Caco-2 (cell line): ENCODE measurements at regions not wholly inside any gene's neighbourhood (a gene's known extent, or its start where the extent isn't known, plus 50 kb on each side); places are given as distances from the start of the nearest gene placed in this dataset.

Experiments used
- BruUV-seq: library from RNA; stranded (reverse); fragments of 400-500 nt; replicated peaks from 2 replicates; lab custom pipeline; 2021; lab: Mats Ljungman, UMichigan
- CTCF ChIA-PET: fragments of 300-600 bp; sonication (Branson Sonifier 250); formaldehyde crosslinking; loops from one replicate; lab custom pipeline; 2022; ENCODE audit warnings: antibody characterized with exemption; lab: Charles Lee
- POLR2A ChIA-PET: fragments of 300-600 bp; sonication (Branson Sonifier 250); formaldehyde crosslinking; loops from one replicate; lab custom pipeline; 2022; ENCODE audit warnings: antibody characterized with exemption; lab: Charles Lee
- DNase-seq, 2 experiments: peaks; one replicate each; pipeline versions ENCODE4 v3.0.0 to v3.0.0-alpha.2; 2020 to 2022
- H3K27me3 ChIP-seq: replicated peaks from 2 replicates; pipeline ENCODE4 v1.6.0; 2011; ENCODE audit warnings: low read length; ENCODE audit not compliant: control insufficient read depth, insufficient read depth
- H3K36me3 ChIP-seq: 2 replicates; pipeline ENCODE4 v1.5.1; 2011; ENCODE audit warnings: low read length; ENCODE audit not compliant: control insufficient read depth, insufficient read depth
- H3K4me1 ChIP-seq: fragments of 250-450 bp; sonication (Bioruptor Pico); 2 replicates; pipeline ENCODE4 v1.5.1; 2020; ENCODE audit warnings: mild to moderate bottlenecking
- H3K4me3 ChIP-seq: 2 replicates; pipeline ENCODE4 v1.5.1; 2011; ENCODE audit warnings: low read depth, mild to moderate bottlenecking, control low read depth, low read length
- H3K9me3 ChIP-seq: fragments of 250-450 bp; sonication (Bioruptor Pico); 2 replicates; pipeline ENCODE4 v1.5.1; 2020; ENCODE audit warnings: mild to moderate bottlenecking, moderate library complexity
- H3K27ac Mint-ChIP-seq: one replicate; pipeline ENCODE4 v1.8.0; 2022; ENCODE audit warnings: mixed read lengths; ENCODE audit not compliant: unreplicated experiment
- H3K27me3 Mint-ChIP-seq: one replicate; pipeline ENCODE4 v1.8.0; 2022; ENCODE audit warnings: mixed read lengths; ENCODE audit not compliant: insufficient read depth, unreplicated experiment
- H3K36me3 Mint-ChIP-seq: one replicate; pipeline ENCODE4 v1.8.0; 2022; ENCODE audit warnings: mild to moderate bottlenecking, mixed read lengths; ENCODE audit not compliant: insufficient read depth, unreplicated experiment
- H3K4me1 Mint-ChIP-seq: one replicate; pipeline ENCODE4 v1.8.0; 2022; ENCODE audit warnings: low read depth, mixed read lengths; ENCODE audit not compliant: unreplicated experiment
- H3K4me3 Mint-ChIP-seq: one replicate; pipeline ENCODE4 v1.8.0; 2022; ENCODE audit warnings: mild to moderate bottlenecking, moderate library complexity, mixed read lengths; ENCODE audit not compliant: unreplicated experiment
- H3K9me3 Mint-ChIP-seq: one replicate; pipeline ENCODE4 v1.8.0; 2022; ENCODE audit warnings: mixed read lengths; ENCODE audit not compliant: unreplicated experiment
- intact Hi-C: fragments of 100-400 bp; cut with micrococcal nuclease; formaldehyde crosslinking; loops from one replicate; pipeline ENCODE4 v1.10.0; 2022; ENCODE audit not compliant: unreplicated experiment
- TF ChIP-seq, protein P1 (sequence below), 2 experiments: fragments of 200-600 bp in 1 of 2; IDR thresholded peaks; 1 replicate in 1 of 2; 2 replicates in 1 of 2; pipeline versions ENCODE4 v1.5.1 to v1.8.0; 2011 to 2022; ENCODE audit warnings: antibody characterized with exemption in 1 of 2, control low read depth in 1 of 2, inconsistent platforms in 1 of 2, low read depth in 1 of 2, low read length in 1 of 2, mild to moderate bottlenecking in 1 of 2, moderate library complexity in 1 of 2; ENCODE audit not compliant: insufficient read depth in 1 of 2, severe bottlenecking in 1 of 2, unreplicated experiment in 1 of 2

DNA sequence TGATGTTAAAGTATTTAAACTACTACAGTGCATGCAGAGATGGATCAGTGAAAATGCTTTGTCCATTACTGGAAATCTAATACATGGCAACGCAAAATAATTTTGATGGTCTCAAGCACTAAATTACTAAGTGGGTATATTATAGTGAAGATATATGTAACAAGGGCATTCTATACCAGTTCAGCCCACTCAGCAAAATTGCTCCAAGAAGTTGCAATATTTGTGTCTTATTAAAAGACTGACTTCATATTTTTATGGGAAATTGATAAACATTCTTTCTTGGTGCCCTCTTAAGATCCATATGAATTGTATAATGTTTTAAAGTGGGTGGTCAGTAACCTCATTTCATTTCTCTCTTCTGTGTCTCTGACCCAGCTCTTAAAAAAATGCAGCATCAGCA lies 343.1 kb upstream of the MEX3C start:
- intact Hi-C loops = no loop called here
- Mint-ChIP-seq H3K27ac (no peak overlapping the region), H3K27me3 (no peaks in the 10 kb centered on the region), H3K4me1 (no peaks in the 10 kb centered on the region), H3K4me3 (no peak overlapping the region), H3K9me3 (no peaks in the 10 kb centered on the region), H3K36me3 (no peaks in the 10 kb centered on the region)
- Histone ChIP-seq H3K9me3 (no peaks in the 10 kb centered on the region), H3K4me3 (no peak overlapping the region), H3K27me3 (no peaks in the 10 kb centered on the region), H3K4me1 (no peaks in the 10 kb centered on the region), H3K36me3 (no peaks in the 10 kb centered on the region)
- DNase-seq = no peak
- no TSS peak for BruUV-seq
- TF ChIP-seq, protein P1, sequence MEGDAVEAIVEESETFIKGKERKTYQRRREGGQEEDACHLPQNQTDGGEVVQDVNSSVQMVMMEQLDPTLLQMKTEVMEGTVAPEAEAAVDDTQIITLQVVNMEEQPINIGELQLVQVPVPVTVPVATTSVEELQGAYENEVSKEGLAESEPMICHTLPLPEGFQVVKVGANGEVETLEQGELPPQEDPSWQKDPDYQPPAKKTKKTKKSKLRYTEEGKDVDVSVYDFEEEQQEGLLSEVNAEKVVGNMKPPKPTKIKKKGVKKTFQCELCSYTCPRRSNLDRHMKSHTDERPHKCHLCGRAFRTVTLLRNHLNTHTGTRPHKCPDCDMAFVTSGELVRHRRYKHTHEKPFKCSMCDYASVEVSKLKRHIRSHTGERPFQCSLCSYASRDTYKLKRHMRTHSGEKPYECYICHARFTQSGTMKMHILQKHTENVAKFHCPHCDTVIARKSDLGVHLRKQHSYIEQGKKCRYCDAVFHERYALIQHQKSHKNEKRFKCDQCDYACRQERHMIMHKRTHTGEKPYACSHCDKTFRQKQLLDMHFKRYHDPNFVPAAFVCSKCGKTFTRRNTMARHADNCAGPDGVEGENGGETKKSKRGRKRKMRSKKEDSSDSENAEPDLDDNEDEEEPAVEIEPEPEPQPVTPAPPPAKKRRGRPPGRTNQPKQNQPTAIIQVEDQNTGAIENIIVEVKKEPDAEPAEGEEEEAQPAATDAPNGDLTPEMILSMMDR (IDR thresholded peaks at IDR 0.05; ENCODE audit: insufficient read depth in 1 of 2, low read depth in 1 of 2, low read length in 1 of 2, severe bottlenecking in 1 of 2, unreplicated experiment in 1 of 2) = no peak
- ChIA-PET CTCF (no interaction called here), POLR2A (no interaction called here)

DNA sequence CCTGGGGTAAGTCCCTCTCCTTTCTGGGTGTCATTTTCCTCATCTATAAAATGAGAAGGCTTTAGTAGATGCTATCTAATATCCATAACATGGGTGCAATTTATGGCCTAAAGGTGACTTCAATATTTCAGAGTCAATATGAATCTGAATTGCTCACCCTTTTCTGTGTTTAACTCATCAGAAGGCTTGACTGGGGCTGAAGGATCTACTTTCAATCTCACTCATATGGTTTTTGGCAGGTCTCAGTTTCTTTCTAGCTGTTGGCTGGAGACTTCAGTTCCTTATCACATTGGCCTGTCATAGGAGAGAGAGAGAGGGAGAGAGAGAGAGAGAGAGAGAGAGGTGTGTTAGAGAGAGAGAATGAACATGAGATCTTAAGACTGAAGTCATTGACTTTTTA lies 343.7 kb upstream of the MEX3C start:
- no peak overlapping the region for H3K27ac Mint-ChIP-seq
- no peak overlapping the region for H3K4me3 Mint-ChIP-seq
- no peaks in the 10 kb centered on the region for H3K4me1 Mint-ChIP-seq
- intact Hi-C loops = no loop called here
- no peaks in the 10 kb centered on the region for H3K36me3 ChIP-seq
- TF ChIP-seq, protein P1 (IDR thresholded peaks at IDR 0.05; ENCODE audit: insufficient read depth in 1 of 2, low read depth in 1 of 2, low read length in 1 of 2, severe bottlenecking in 1 of 2, unreplicated experiment in 1 of 2) = no peak
- no peaks in the 10 kb centered on the region for H3K9me3 Mint-ChIP-seq
- no peak for DNase-seq
- no peaks in the 10 kb centered on the region for H3K9me3 ChIP-seq
- no peaks in the 10 kb centered on the region for H3K27me3 ChIP-seq
- H3K4me1 ChIP-seq = no peaks in the 10 kb centered on the region
- no peak overlapping the region for H3K4me3 ChIP-seq
- BruUV-seq = no TSS peak
- no peaks in the 10 kb centered on the region for H3K36me3 Mint-ChIP-seq
- H3K27me3 Mint-ChIP-seq = no peaks in the 10 kb centered on the region
- ChIA-PET POLR2A (no interaction called here), CTCF (no interaction called here)

DNA sequence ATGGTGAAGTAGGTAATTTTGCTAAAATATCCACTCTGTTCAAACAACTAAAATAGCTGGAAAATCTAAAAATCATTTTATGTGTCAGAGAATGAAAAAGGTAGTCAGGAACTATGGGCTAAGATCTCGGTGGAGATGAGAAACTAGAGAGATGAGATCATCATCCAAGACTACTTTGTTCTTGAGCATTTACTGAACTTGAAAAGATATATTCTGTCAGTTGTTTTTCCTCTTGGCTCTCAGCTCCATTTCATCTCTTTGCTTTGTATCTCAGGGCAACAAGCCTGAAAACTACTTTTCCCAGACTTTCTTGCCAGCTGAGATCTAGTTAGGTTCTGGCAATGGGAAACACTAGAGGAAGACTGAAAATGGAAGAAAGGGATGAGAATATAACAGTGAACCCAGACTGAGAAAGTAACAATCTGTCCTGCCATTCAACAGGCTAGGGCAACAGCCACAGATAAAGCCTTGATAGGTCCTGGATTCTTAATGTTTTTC lies 346.2 kb upstream of the MEX3C start:
- no peak overlapping the region for H3K4me3 ChIP-seq
- BruUV-seq = no TSS peak
- intact Hi-C loops = no loop called here
- H3K4me1 ChIP-seq = no peaks in the 10 kb centered on the region
- H3K27me3 Mint-ChIP-seq = no peaks in the 10 kb centered on the region
- H3K27ac Mint-ChIP-seq = no peak overlapping the region
- no peak overlapping the region for H3K4me3 Mint-ChIP-seq
- H3K9me3 Mint-ChIP-seq = no peaks in the 10 kb centered on the region
- no peaks in the 10 kb centered on the region for H3K36me3 ChIP-seq
- DNase-seq = no peak
- H3K27me3 ChIP-seq = no peaks in the 10 kb centered on the region
- POLR2A ChIA-PET = no interaction called here
- CTCF ChIA-PET = no interaction called here
- no peaks in the 10 kb centered on the region for H3K9me3 ChIP-seq
- H3K36me3 Mint-ChIP-seq = no peaks in the 10 kb centered on the region
- H3K4me1 Mint-ChIP-seq = no peaks in the 10 kb centered on the region
- TF ChIP-seq, protein P1 (IDR thresholded peaks at IDR 0.05; ENCODE audit: insufficient read depth in 1 of 2, low read depth in 1 of 2, low read length in 1 of 2, severe bottlenecking in 1 of 2, unreplicated experiment in 1 of 2) = no peak
